Mesenteric fat pad (tissue), 1 donor: ENCODE measurements at regions not wholly inside any gene's neighbourhood (a gene's known extent, or its start where the extent isn't known, plus 50 kb on each side); places are given as distances from the start of the nearest gene placed in this dataset.
"Not testable (repeated sequence)": the region's sequence is repeated elsewhere in the genome, so short reads cannot be mapped to it uniquely, and the experiment has no call there.

ENCODE experiments used
- DNase-seq: peaks from one replicate; pipeline ENCODE4 v3.0.0-alpha.2; 2020; ENCODE audit warnings: low spot score
- donor health status: DM: yes; HTN: yes; CAD: no.

DNA sequence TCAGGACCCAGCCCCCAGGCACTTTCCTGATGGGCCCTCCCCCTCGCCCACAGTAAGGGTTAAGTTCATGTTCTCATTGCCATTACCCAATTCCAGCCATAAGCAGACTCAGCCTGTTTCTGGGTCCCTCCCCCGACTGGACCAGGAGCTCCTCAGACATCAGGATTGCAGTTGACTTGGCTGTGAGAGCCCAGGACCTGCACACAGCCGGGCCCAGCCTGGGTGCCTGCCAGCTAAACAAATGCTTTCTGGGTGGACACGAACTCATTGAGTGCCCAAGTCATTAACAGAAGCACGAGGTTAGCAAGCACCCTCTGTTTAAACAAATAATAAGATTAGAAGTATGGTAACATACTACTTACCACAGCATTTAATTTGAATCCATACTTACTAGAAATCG lies 147.9 kb upstream of the POU3F1 start:
- DNase-seq: no peak

DNA sequence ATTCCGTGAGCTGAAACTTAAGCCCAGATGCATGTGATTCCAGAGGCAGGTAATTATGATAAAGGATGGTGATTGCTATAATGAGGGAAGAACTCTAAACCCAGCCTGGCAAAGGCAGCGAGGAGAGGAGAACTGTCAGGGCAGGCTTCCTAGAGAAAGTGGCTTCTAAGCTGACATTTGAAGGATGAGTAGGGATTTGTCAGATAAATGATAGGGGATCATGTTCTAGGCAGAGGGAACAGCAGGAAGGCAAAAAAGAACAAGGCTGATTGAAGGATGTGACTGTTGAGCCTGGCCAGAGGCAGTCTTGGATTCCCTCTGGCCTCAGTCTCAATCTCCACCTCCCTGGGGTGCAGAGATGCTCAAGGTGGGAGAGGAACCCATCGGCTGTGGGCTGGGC lies 146.4 kb upstream of the POU3F1 start:
- no peak for DNase-seq

DNA sequence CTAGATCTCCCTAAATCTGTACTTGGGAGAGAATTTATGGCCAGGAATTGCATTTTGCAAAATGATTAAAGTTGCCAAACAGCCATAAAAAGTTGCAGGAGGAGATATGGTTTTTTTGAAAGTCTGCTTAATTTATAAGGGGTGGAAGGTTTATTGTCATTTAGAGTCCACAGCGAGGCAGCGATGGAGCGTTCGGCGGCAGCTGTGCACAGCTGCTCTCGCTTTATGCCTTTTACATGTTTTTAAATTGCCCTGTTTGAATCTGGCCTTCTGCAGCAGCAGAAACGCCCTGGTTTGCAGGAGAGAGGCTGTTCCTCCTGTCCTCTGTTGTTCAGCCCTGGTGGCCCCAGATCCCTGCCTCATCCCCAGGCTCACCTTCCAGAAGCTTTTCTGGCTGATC lies 144.9 kb upstream of the POU3F1 start:
- no peak for DNase-seq

DNA sequence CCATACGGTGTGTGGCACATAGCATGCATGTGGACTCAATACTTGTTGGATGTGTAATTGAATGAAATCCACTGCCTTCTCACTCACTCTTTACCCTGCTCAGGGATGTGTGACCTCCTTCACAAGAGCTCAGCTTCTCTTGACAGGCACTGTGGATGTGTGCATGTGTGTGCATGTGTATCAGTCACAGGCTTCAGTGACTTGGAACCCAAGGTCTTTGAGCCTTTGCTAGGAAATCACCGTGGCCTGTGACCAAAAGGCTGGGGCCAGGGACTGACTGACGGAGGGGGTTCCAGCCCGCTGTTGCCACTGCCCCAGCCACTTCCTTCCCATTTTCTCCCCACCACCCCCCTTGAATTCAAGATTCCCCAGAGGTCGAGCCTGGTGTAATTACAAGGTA lies 144.4 kb upstream of the POU3F1 start:
- no peak for DNase-seq

DNA sequence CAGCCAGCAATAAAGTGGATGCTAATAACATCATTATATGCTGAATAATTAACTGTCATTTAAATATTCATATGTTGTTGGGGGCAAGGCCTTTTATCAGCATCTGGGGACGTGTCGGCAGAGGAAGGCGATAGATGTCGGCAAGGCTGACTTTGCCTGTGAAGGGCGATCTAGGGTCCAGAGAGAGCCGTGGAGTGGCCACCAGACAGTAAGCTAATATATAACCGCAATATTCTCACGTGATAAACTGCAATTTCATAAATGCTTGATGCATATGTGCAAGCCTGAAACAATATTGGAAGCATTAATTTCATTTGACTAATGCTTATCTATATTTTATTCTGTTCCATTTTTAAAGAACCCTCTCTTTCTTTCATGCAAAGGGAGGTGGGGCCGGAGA lies 141.0 kb upstream of the POU3F1 start:
- DNase-seq: no peak

- DNase-seq: no peak
These were observed 140.0 kb upstream of the POU3F1 start for GRCh38 chr1:38186566-38186965.

DNA sequence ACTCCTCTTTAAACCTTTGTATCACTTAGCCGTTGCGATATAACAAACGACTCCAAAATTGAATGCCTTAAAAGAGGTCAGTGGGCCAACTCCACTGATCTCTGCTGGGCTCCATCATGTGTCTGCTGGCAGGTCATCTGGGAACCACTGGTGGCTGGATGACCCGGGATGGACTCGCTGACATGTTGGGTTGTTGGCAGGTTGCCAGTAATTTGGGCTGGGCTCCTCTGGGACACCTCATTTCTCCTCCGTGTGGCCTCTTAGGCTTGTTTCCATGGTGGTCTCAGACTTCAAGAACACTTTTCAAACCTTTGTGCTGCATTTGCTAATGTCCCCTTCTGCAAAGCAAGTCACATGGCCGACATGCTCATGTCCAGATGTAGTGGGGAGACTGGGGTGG lies 139.3 kb upstream of the POU3F1 start:
- DNase-seq: no peak

DNA sequence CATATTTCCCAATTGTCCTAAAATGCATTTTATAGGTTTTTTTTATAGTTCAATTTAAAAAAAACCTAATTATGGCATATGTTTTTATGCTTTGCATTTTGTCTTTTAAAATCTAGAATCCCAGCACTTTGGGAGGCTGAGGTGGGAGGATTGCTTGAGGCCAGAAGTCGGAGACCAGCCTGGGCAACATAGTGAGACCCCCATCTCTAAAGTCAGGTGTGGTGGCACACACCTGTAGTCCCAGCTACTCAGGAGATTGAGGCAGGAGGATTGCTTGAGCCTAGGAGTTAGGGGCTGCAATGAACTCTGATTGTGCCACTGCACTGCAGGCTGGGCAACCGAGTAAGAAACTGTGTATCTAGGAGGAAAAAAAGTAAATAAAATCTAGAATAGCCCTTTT lies 137.2 kb upstream of the POU3F1 start:
- no peak for DNase-seq

DNA sequence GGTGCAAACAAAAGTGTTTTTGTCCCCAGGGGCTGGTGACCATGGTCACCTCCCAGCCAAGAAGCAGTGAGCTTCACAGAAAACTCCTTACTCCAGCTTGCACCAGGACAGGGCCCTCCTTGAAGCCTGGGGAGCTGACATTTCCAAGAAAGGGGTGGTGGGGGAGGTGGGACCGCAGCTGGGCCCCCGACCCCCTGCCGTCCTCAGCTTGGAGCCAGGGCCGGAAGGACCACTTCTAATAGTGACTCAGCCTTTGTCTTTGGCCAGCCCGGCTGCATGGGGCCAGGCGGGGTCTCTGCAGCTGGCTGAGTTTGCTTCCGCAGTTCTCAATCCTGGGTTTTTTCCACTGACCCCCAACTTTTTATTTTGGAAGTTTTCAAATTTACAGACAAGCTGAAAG lies 136.5 kb upstream of the POU3F1 start:
- DNase-seq: no peak

DNA sequence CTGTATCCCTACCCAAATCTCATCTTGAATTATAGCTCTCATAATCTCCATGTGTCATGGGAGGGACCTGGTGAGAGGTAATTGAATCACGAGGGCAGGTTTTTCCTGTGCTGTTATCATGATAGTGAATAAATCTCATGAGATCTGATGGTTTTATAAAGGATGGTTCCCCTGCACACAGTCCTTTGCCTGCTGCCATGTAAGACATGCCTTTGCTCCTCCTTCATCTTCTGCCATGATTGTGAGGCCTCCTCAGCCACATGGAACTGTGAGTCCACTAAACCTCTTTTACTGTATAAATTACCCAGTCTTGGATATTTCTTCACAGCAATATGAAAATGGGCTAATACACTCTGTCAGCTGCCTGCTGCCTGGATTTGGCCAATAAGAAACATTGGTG lies 133.8 kb upstream of the POU3F1 start:
- DNase-seq: not testable (repeated sequence)

GRCh38 chr1:38179483-38179882 lies 132.9 kb upstream of the POU3F1 start:
- no peak for DNase-seq

- no peak for DNase-seq
These were observed 131.6 kb upstream of the POU3F1 start for GRCh38 chr1:38178216-38178615.

DNA sequence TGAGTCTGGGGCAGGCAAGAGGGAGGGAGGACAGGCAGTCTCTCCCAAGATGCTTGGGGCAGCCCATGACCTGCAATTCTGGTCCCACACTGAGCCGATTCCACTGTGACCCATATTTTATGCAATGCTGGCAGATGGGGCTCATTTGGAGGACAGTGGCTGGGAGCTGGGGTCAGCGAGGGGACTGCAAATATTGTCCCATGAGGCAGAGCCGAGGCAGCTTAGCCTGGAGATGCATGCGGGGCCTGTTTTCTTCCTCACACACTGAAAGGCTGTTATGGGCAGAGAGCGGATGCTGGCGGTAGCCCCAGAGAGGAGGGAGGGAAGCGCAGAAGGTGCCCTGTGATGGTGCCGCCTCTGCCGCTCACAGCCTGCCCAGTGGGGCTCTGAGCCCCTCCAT lies 128.5 kb upstream of the POU3F1 start:
- DNase-seq: no peak

GRCh38 chr1:38173848-38174247 lies 127.3 kb upstream of the POU3F1 start:
- DNase-seq: no peak

- no peak for DNase-seq
These were observed 126.7 kb upstream of the POU3F1 start for GRCh38 chr1:38173157-38173831.

DNA sequence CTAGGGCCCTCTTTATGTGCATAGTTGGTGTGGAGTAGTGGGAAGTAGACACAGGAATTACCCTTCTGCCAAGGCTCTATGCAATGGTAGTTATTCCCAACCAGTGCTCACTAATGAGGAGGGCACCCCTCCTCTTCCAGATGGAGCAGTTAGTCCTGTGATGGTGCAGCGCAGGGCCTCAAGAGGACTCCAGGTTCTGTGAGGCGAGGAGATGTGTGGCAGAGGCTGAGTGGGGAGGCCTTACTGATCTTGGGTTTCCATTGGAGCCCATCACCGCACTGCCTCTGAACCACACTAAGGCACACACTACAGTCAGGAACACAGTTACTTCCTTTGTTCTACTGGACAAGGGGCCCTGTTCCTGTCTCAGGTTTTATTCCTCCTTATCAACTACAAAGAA lies 122.5 kb upstream of the POU3F1 start:
- no peak for DNase-seq

- DNase-seq: no peak
These were observed 121.8 kb upstream of the POU3F1 start for GRCh38 chr1:38168365-38168764.

- no peak for DNase-seq
These were observed 119.9 kb upstream of the POU3F1 start for GRCh38 chr1:38166461-38166860.

DNA sequence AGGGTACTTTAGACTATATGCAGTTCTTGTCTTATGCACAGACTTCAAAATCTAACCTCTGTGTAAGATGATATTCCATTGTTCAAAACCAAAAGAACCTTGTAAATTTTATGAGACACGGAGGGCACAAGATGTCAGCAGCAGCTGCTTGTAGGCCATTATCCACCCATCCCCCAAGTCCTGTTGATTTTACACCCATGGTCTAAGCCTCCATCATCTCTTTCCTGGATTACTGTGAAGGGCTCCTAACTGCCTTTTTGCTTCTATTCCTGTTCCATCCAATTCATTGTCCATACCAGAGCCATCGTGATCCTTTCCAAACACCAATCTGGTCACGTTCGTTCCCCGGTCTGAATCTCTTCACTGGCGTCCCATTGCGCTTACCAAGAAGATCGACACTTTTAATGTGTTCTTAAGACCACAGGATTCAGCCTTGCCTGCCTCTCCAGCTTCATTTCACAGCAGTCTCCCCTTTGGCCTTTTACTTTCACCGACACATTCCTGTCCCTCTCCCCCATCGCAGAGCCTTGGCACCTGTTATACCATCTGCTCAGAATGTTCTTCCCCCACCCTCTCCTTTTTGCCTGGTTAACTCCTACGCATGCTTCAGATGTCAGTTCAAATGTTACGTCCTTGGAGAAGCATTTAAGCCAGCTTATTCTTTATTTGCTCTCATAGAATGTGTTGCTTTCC lies 107.3 kb upstream of the POU3F1 start:
- no peak for DNase-seq

DNA sequence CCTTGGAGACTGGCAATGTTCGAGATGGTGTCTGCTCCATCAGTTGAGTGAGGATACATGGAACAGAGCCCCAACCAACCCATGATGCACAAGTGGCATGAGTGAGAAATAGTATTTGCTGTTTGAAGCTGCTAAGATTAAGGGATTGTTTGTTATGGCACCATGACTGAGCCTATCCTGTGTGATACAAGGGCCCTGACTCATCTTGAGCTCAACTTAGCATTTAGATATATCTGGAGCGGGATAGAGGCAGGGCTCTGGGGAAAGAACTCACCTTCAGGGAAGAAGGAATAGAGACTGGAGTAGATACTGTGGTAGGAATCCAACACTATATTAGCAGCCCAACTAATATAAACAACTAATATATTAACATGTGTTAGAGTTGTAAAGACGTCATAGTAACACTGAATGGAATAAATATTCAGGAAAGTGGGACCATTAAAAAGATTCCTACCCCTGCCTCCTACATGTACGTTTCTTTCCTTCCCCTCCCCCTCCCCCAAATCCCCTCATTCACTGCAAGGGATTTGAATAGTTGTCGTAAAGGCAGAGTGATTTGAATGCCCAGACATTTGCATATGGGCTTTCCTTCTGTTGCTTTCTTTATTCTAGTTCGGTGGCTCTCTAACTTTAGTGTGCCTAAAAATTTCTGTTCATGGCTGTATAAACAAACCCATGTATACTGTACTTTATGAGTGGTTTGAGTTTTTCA lies 106.6 kb upstream of the POU3F1 start:
- no peak for DNase-seq

GRCh38 chr1:38152351-38153065 lies 105.9 kb upstream of the POU3F1 start:
- DNase-seq: no peak

- no peak for DNase-seq
These were observed 104.8 kb upstream of the POU3F1 start for GRCh38 chr1:38151399-38151798.
